IMR-90 (cell line): ENCODE measurements at regions not wholly inside any gene's neighbourhood (a gene's known extent, or its start where the extent isn't known, plus 50 kb on each side); places are given as distances from the start of the nearest gene placed in this dataset.

Source experiments
- ATAC-seq: fragments of 200-7000 bp; cut with Tn5 transposase; 2 replicates; pipeline ENCODE4 v1.9.1; 2020; ENCODE audit warnings: low read depth, mild to moderate bottlenecking, moderate library complexity
- BruUV-seq: library from RNA; stranded (reverse); fragments of 400-500 nt; replicated peaks from 2 replicates; lab custom pipeline; 2021; lab: Mats Ljungman, UMichigan
- CTCF ChIA-PET: fragments of 300-600 bp; formaldehyde crosslinking; extraction: SDS; loops from one replicate; lab custom pipeline; 2021; ENCODE audit warnings: antibody characterized with exemption; lab: Yijun Ruan, JAX
- POLR2A ChIA-PET: fragments of 300-600 bp; sonication (Branson Sonifier 250); formaldehyde crosslinking; loops from one replicate; lab custom pipeline; 2022; ENCODE audit warnings: antibody characterized with exemption; ENCODE audit not compliant: unreplicated experiment; lab: Charles Lee
- DNase-seq: peaks from one replicate; pipeline ENCODE4 v3.0.0; 2013
- H2AFZ ChIP-seq: replicated peaks from 2 replicates; pipeline ENCODE3; 2013; ENCODE audit warnings: low read length, mild to moderate bottlenecking; ENCODE audit not compliant: poor library complexity
- H2AK5ac ChIP-seq: 2 replicates; pipeline ENCODE4 v1.6.1; 2013; ENCODE audit warnings: low read depth, low read length, inconsistent platforms
- H2AK9ac ChIP-seq: replicated peaks from 2 replicates; pipeline ENCODE3; 2013; ENCODE audit warnings: mild to moderate bottlenecking, low read depth, low read length, moderate library complexity; ENCODE audit not compliant: poor library complexity
- H2BK120ac ChIP-seq: 2 replicates; pipeline ENCODE4 v1.6.1; 2013; ENCODE audit warnings: low read depth, low read length, inconsistent platforms
- H2BK15ac ChIP-seq: 3 replicates; pipeline ENCODE4 v1.6.1; 2013; ENCODE audit warnings: low read depth, low read length, inconsistent platforms
- H2BK20ac ChIP-seq: 2 replicates; pipeline ENCODE4 v1.6.1; 2013; ENCODE audit warnings: low read depth, mild to moderate bottlenecking, inconsistent platforms, low read length, moderate library complexity
- H2BK5ac ChIP-seq: 2 replicates; pipeline ENCODE4 v1.6.1; 2013; ENCODE audit warnings: mild to moderate bottlenecking, low read depth, low read length, inconsistent platforms; ENCODE audit not compliant: poor library complexity, severe bottlenecking
- H3K14ac ChIP-seq: replicated peaks from 2 replicates; pipeline ENCODE4 v1.6.1; 2013; ENCODE audit warnings: low read depth, low read length, inconsistent platforms
- H3K18ac ChIP-seq: 2 replicates; pipeline ENCODE4 v1.6.1; 2013; ENCODE audit warnings: low read depth, low read length, control low read depth
- H3K23ac ChIP-seq: 2 replicates; pipeline ENCODE4 v1.6.1; 2013; ENCODE audit warnings: low read depth, low read length, inconsistent platforms
- H3K27ac ChIP-seq: 2 replicates; pipeline ENCODE4 v1.5.1; 2013; ENCODE audit warnings: mild to moderate bottlenecking, control low read depth, low read length; ENCODE audit not compliant: insufficient read depth
- H3K27me3 ChIP-seq: 2 replicates; pipeline ENCODE4 v1.6.1; 2013; ENCODE audit warnings: low read length; ENCODE audit not compliant: control insufficient read depth, insufficient read depth
- H3K36me3 ChIP-seq: 2 replicates; pipeline ENCODE4 v1.6.1; 2013; ENCODE audit warnings: low read length, mixed read lengths; ENCODE audit not compliant: control insufficient read depth, insufficient read depth
- H3K4ac ChIP-seq: 2 replicates; pipeline ENCODE4 v1.6.1; 2013; ENCODE audit warnings: low read depth, low read length, inconsistent platforms
- H3K4me1 ChIP-seq: 2 replicates; pipeline ENCODE4 v1.6.1; 2013; ENCODE audit warnings: low read length, mixed read lengths; ENCODE audit not compliant: control insufficient read depth, insufficient read depth
- H3K4me2 ChIP-seq: 2 replicates; pipeline ENCODE4 v1.6.1; 2013; ENCODE audit warnings: low read depth, mild to moderate bottlenecking, control low read depth, low read length, moderate library complexity
- H3K4me3 ChIP-seq: 2 replicates; pipeline ENCODE4 v1.5.1; 2013; ENCODE audit warnings: low read depth, mild to moderate bottlenecking, control low read depth, low read length, moderate library complexity; ENCODE audit not compliant: insufficient read depth
- H3K56ac ChIP-seq: 2 replicates; pipeline ENCODE4 v1.6.1; 2013; ENCODE audit warnings: low read length, inconsistent platforms; ENCODE audit not compliant: insufficient read depth; ENCODE audit errors: extremely low read depth
- H3K79me1 ChIP-seq, 2 experiments: 2 replicates each; pipeline ENCODE4 v1.6.1; 2013; ENCODE audit warnings: low read length in 2 of 2, inconsistent platforms in 1 of 2, low read depth in 1 of 2
- H3K9ac ChIP-seq: 2 replicates; pipeline ENCODE4 v1.6.1; 2013; ENCODE audit warnings: low read depth, low read length, control low read depth
- H3K9me1 ChIP-seq: 2 replicates; pipeline ENCODE4 v1.6.1; 2013; ENCODE audit warnings: low read length, inconsistent platforms; ENCODE audit not compliant: insufficient read depth
- H3K9me3 ChIP-seq: 2 replicates; pipeline ENCODE4 v1.6.1; 2013; ENCODE audit warnings: low read length; ENCODE audit not compliant: control insufficient read depth, insufficient read depth
- H4K20me1 ChIP-seq: 2 replicates; pipeline ENCODE4 v1.6.1; 2013; ENCODE audit warnings: low read length, inconsistent platforms; ENCODE audit not compliant: insufficient read depth
- H4K5ac ChIP-seq: 2 replicates; pipeline ENCODE4 v1.6.1; 2013; ENCODE audit warnings: mild to moderate bottlenecking, low read depth, low read length, control low read depth
- H4K8ac ChIP-seq, 2 experiments: 2 replicates each; pipeline ENCODE4 v1.6.1; 2013; ENCODE audit warnings: low read depth in 2 of 2, low read length in 2 of 2, control low read depth in 1 of 2, inconsistent platforms in 1 of 2
- H4K91ac ChIP-seq: 2 replicates; pipeline ENCODE4 v1.6.1; 2013; ENCODE audit warnings: low read depth, low read length, inconsistent platforms; ENCODE audit not compliant: insufficient read depth
- BHLHE40 ChIP-seq: fragments of 150-350 bp; IDR thresholded peaks from 2 replicates; pipeline ENCODE4 v1.6.1; 2016; ENCODE audit warnings: mild to moderate bottlenecking, low read depth, low read length
- CEBPB ChIP-seq: IDR thresholded peaks from 2 replicates; pipeline ENCODE4 v1.6.1; 2012; ENCODE audit warnings: low read depth, low read length, improper control_type of control experiment
- CHD1 ChIP-seq: IDR thresholded peaks from 2 replicates; pipeline ENCODE4 v1.6.1; 2012; ENCODE audit warnings: low read depth, low read length, improper control_type of control experiment
- CTCF ChIP-seq: conservative IDR thresholded peaks from 2 replicates; pipeline ENCODE4 v1.5.1; 2012; ENCODE audit warnings: mild to moderate bottlenecking, low read depth, low read length, improper control_type of control experiment
- ELK1 ChIP-seq: fragments of 150-350 bp; IDR thresholded peaks from 2 replicates; pipeline ENCODE4 v1.6.1; 2016; ENCODE audit warnings: low read depth, mild to moderate bottlenecking, low read length, moderate library complexity, borderline replicate concordance
- FOS ChIP-seq: fragments of 150-350 bp; IDR thresholded peaks from 2 replicates; pipeline ENCODE4 v1.6.1; 2016; ENCODE audit warnings: low read depth, low read length
- MAFK ChIP-seq: IDR thresholded peaks from 2 replicates; pipeline ENCODE4 v1.6.1; 2012; ENCODE audit warnings: low read depth, low read length, improper control_type of control experiment
- MAZ ChIP-seq: IDR thresholded peaks from 2 replicates; pipeline ENCODE4 v1.6.1; 2012; ENCODE audit warnings: low read depth, mild to moderate bottlenecking, low read length, improper control_type of control experiment, moderate library complexity, borderline replicate concordance
- MXI1 ChIP-seq: IDR thresholded peaks from 2 replicates; pipeline ENCODE4 v1.6.1; 2012; ENCODE audit warnings: low read depth, mild to moderate bottlenecking, low read length, moderate library complexity, borderline replicate concordance
- NFE2L2 ChIP-seq: fragments of 150-350 bp; IDR thresholded peaks from 2 replicates; pipeline ENCODE4 v1.6.1; 2016; ENCODE audit warnings: low read depth, mild to moderate bottlenecking, low read length
- POLR2A ChIP-seq: IDR thresholded peaks from 2 replicates; pipeline ENCODE4 v1.6.1; 2012; ENCODE audit warnings: mild to moderate bottlenecking, low read depth, low read length
- RAD21 ChIP-seq: IDR thresholded peaks from 2 replicates; pipeline ENCODE4 v1.6.1; 2012; ENCODE audit warnings: low read length, improper control_type of control experiment
- RCOR1 ChIP-seq: IDR thresholded peaks from 2 replicates; pipeline ENCODE4 v1.6.1; 2012; ENCODE audit warnings: mild to moderate bottlenecking, low read length, improper control_type of control experiment; ENCODE audit not compliant: insufficient replicate concordance
- RFX5 ChIP-seq: IDR thresholded peaks from 2 replicates; pipeline ENCODE4 v1.8.0; 2012; ENCODE audit warnings: low read depth, mild to moderate bottlenecking, low read length, moderate library complexity
- SMC3 ChIP-seq: fragments of 150-350 bp; IDR thresholded peaks from 2 replicates; pipeline ENCODE4 v1.6.1; 2016; ENCODE audit warnings: low read depth, mild to moderate bottlenecking, antibody characterized with exemption, low read length, moderate library complexity
- USF2 ChIP-seq: fragments of 150-350 bp; IDR thresholded peaks from 2 replicates; pipeline ENCODE4 v1.6.1; 2017; ENCODE audit warnings: mild to moderate bottlenecking, antibody characterized with exemption, low read length, low read depth
- WGBS, 2 experiments: methylation state at CpG; one replicate each; pipeline versions ENCODE4 v1.1.5 to v1.1.7; 2013; ENCODE audit warnings: missing lambda C conversion rate in 2 of 2; ENCODE audit not compliant: insufficient read length in 1 of 2; ENCODE audit errors: extremely low coverage in 2 of 2; 5-methylcytosine and 5-hydroxymethylcytosine counted together
- dilution Hi-C: fragments of 300-500 bp; cut with HindIII; formaldehyde crosslinking; loops from one replicate; pipeline ENCODE4 v1.14.3; 2018; ENCODE audit warnings: low sequenced_read_pairs; ENCODE audit not compliant: unreplicated experiment
- in situ Hi-C: fragments of 300-500 bp; cut with MboI; formaldehyde crosslinking; loops from 3 replicates; pipeline ENCODE4 v1.14.3; 2019; ENCODE audit warnings: low sequenced_read_pairs, inconsistent platforms, mixed read lengths
- intact Hi-C: fragments of 100-400 bp; cut with micrococcal nuclease; formaldehyde crosslinking; loops from 2 replicates; pipeline ENCODE4 v1.10.0; 2022

- POLR2A ChIA-PET = no interaction called here
- WGBS, 2 experiments = no CpG with 5 or more reads among the region's 4 CpGs
- H3K4me3 ChIP-seq = no peak overlapping the region
- H3K56ac ChIP-seq = no peak overlapping the region
- H3K18ac ChIP-seq = peak overlapping the region; percentile 46; the same call in 1 of the 2 replicates
- peak overlapping the region; percentile 8; the same call in 1 of the 2 replicates for H2BK20ac ChIP-seq
- H3K36me3 ChIP-seq = no peaks in the 10 kb centered on the region
- H3K23ac ChIP-seq = no peak overlapping the region
- CTCF ChIA-PET = no interaction called here
- no peak for ATAC-seq
- no peak overlapping the region for H4K5ac ChIP-seq
- no peaks in the 10 kb centered on the region for H3K27me3 ChIP-seq
- 0 out of 2 replicates have a peak overlapping the region, but pooled peaks have one; percentile 8 for H3K14ac ChIP-seq
- H3K9me1 ChIP-seq = no peaks in the 10 kb centered on the region
- no peak overlapping the region; the same call in 1 of the 2 replicates for H2AK5ac ChIP-seq
- H3K9ac ChIP-seq = no peak overlapping the region
- no peak overlapping the region for H3K27ac ChIP-seq
- H3K9me3 ChIP-seq = no peaks in the 10 kb centered on the region
- H4K20me1 ChIP-seq = no peaks in the 10 kb centered on the region
- H2BK5ac ChIP-seq = no peak overlapping the region
- no peaks in the 10 kb centered on the region for H3K79me1 ChIP-seq
- dilution Hi-C loops (no loop called here), intact Hi-C loops (no loop called here), in situ Hi-C loops (no loop called here)
- H3K4ac ChIP-seq = peak overlapping the region; percentile 21; the same call in 1 of the 2 replicates
- H2BK15ac ChIP-seq = peak overlapping the region; percentile 92; the same call in 2 of the 3 replicates
- DNase-seq = no peak
- H2AK9ac ChIP-seq = no peak overlapping the region
- H4K91ac ChIP-seq = no peak overlapping the region
- 0 out of 2 replicates have a peak overlapping the region, but pooled peaks have one; percentile 10 for H2BK120ac ChIP-seq
- no TSS peak for BruUV-seq
- TF ChIP-seq CHD1 (no peak), FOS (no peak), MAFK (no peak), POLR2A (no peak), MAZ (no peak), BHLHE40 (no peak), USF2 (no peak), CTCF (no peak), RAD21 (no peak), ELK1 (no peak), MXI1 (no peak), CEBPB (no peak), RCOR1 (no peak), NFE2L2 (no peak), RFX5 (no peak), SMC3 (no peak)
- H3K4me1 ChIP-seq = no peaks in the 10 kb centered on the region
- peak overlapping the region; percentile 37 for H2AFZ ChIP-seq
- H4K8ac ChIP-seq = no peak overlapping the region; a peak in 1 of 4 replicates
- H3K4me2 ChIP-seq = no peak overlapping the region
Measured at GRCh38 chr11:28984231-28984630, 876.0 kb downstream of the METTL15 start.
